Stimulated activated effector memory CD8-positive, alpha-beta T cell treated with anti-CD3 and anti-CD28 coated beads, Interleukin-12 subunit alpha, Interleukin-12 subunit beta, amount 100 ng/mL, for 72 hours (primary cell): ENCODE measurements at regions not wholly inside any gene's neighbourhood (a gene's known extent, or its start where the extent isn't known, plus 50 kb on each side); places are given as distances from the start of the nearest gene placed in this dataset.

Experiments
- ATAC-seq: fragments of 150-1000 bp; cut with Tn5 transposase; 2 replicates; pipeline ENCODE4 v1.10.0; 2021
- DNase-seq, 2 donors: peaks; one replicate each; pipeline ENCODE4 v3.0.0; 2021 to 2022; ENCODE audit warnings: low spot score in 2 of 2
- H3K27ac Mint-ChIP-seq: one replicate; pipeline ENCODE4 v1.8.0; 2022; ENCODE audit warnings: mild to moderate bottlenecking, mixed read lengths
- H3K36me3 Mint-ChIP-seq: one replicate; pipeline ENCODE4 v1.8.0; 2022; ENCODE audit warnings: mild to moderate bottlenecking, mixed read lengths
- H3K4me1 Mint-ChIP-seq: one replicate; pipeline ENCODE4 v1.8.0; 2022; ENCODE audit warnings: mixed read lengths
- H3K4me3 Mint-ChIP-seq: one replicate; pipeline ENCODE4 v1.8.0; 2022; ENCODE audit warnings: mild to moderate bottlenecking, mixed read lengths
- H3K9me3 Mint-ChIP-seq: one replicate; pipeline ENCODE4 v1.8.0; 2022; ENCODE audit warnings: mixed read lengths

- DNase-seq, result no peak
- peak overlapping the region; percentile 4 for H3K4me3 Mint-ChIP-seq
- H3K4me1 Mint-ChIP-seq, result peaks cover 51% of the 10 kb centered on the region
- peak; percentile 51 for ATAC-seq
- no peaks in the 10 kb centered on the region for H3K9me3 Mint-ChIP-seq
- no peak overlapping the region for H3K27ac Mint-ChIP-seq
- H3K36me3 Mint-ChIP-seq, result peaks cover 6% of the 10 kb centered on the region
Measured at GRCh38 chr13:73973156-73973555, 161.0 kb downstream of the KLF12 start.

GRCh38 chr13:73972545-73972944 is 161.7 kb downstream of the KLF12 start:
- DNase-seq (no peak), ATAC-seq (no peak)
- no peaks in the 10 kb centered on the region for H3K9me3 Mint-ChIP-seq
- peak overlapping the region; percentile 4 for H3K4me3 Mint-ChIP-seq
- peaks cover 48% of the 10 kb centered on the region for H3K4me1 Mint-ChIP-seq
- peaks cover 6% of the 10 kb centered on the region for H3K36me3 Mint-ChIP-seq
- no peak overlapping the region for H3K27ac Mint-ChIP-seq

- ATAC-seq, result no peak
- H3K4me3 Mint-ChIP-seq, result no peak overlapping the region
- no peak overlapping the region for H3K27ac Mint-ChIP-seq
Measured at GRCh38 chr13:73971481-73971880, 162.7 kb downstream of the KLF12 start.

GRCh38 chr13:73970421-73971055 is 163.7 kb downstream of the KLF12 start:
- no peak overlapping the region for H3K27ac Mint-ChIP-seq
- no peak for ATAC-seq
- DNase-seq, result no peak
- H3K9me3 Mint-ChIP-seq, result no peaks in the 10 kb centered on the region
- peaks cover 49% of the 10 kb centered on the region for H3K4me1 Mint-ChIP-seq
- H3K4me3 Mint-ChIP-seq, result no peak overlapping the region
- peaks cover 6% of the 10 kb centered on the region for H3K36me3 Mint-ChIP-seq

More at GRCh38 chr13:73971481-73971880, 162.7 kb downstream of the KLF12 start:
- DNase-seq, result no peak
- H3K9me3 Mint-ChIP-seq, result no peaks in the 10 kb centered on the region
- peaks cover 48% of the 10 kb centered on the region for H3K4me1 Mint-ChIP-seq
- H3K36me3 Mint-ChIP-seq, result peaks cover 6% of the 10 kb centered on the region

GRCh38 chr13:73967397-73968165 is 166.6 kb downstream of the KLF12 start:
- peaks cover 6% of the 10 kb centered on the region for H3K36me3 Mint-ChIP-seq
- H3K4me3 Mint-ChIP-seq, result no peak overlapping the region
- ATAC-seq (peak; percentile 64), DNase-seq (no peak)
- H3K4me1 Mint-ChIP-seq, result peaks cover 42% of the 10 kb centered on the region
- no peaks in the 10 kb centered on the region for H3K9me3 Mint-ChIP-seq
- no peak overlapping the region for H3K27ac Mint-ChIP-seq

- no peak for ATAC-seq
- DNase-seq, result no peak
- no peaks in the 10 kb centered on the region for H3K9me3 Mint-ChIP-seq
- no peak overlapping the region for H3K27ac Mint-ChIP-seq
- no peak overlapping the region for H3K4me3 Mint-ChIP-seq
- peaks cover 6% of the 10 kb centered on the region for H3K36me3 Mint-ChIP-seq
- H3K4me1 Mint-ChIP-seq, result peaks cover 40% of the 10 kb centered on the region
Measured at GRCh38 chr13:73966331-73966730, 167.9 kb downstream of the KLF12 start.

GRCh38 chr13:73962284-73962683 is 171.9 kb downstream of the KLF12 start:
- Mint-ChIP-seq H3K4me1 (peaks cover 25% of the 10 kb centered on the region), H3K4me3 (no peak overlapping the region), H3K27ac (no peak overlapping the region), H3K36me3 (no peaks in the 10 kb centered on the region), H3K9me3 (no peaks in the 10 kb centered on the region)
- no peak for DNase-seq
- no peak for ATAC-seq

- DNase-seq (no peak), ATAC-seq (no peak)
- Mint-ChIP-seq H3K36me3 (no peaks in the 10 kb centered on the region), H3K4me3 (no peak overlapping the region), H3K4me1 (peaks cover 26% of the 10 kb centered on the region), H3K27ac (no peak overlapping the region), H3K9me3 (no peaks in the 10 kb centered on the region)
Measured at GRCh38 chr13:73961181-73961580, 173.0 kb downstream of the KLF12 start.

GRCh38 chr13:73960474-73960873 is 173.7 kb downstream of the KLF12 start:
- H3K36me3 Mint-ChIP-seq, result no peaks in the 10 kb centered on the region
- H3K9me3 Mint-ChIP-seq, result no peaks in the 10 kb centered on the region
- ATAC-seq (no peak), DNase-seq (no peak)
- H3K4me3 Mint-ChIP-seq, result no peak overlapping the region
- no peak overlapping the region for H3K27ac Mint-ChIP-seq
- peaks cover 26% of the 10 kb centered on the region for H3K4me1 Mint-ChIP-seq

GRCh38 chr13:73958657-73959397 is 175.4 kb downstream of the KLF12 start:
- DNase-seq (no peak), ATAC-seq (no peak)
- peaks cover 15% of the 10 kb centered on the region for H3K4me1 Mint-ChIP-seq
- H3K9me3 Mint-ChIP-seq, result no peaks in the 10 kb centered on the region
- no peak overlapping the region for H3K27ac Mint-ChIP-seq
- no peaks in the 10 kb centered on the region for H3K36me3 Mint-ChIP-seq
- H3K4me3 Mint-ChIP-seq, result no peak overlapping the region

GRCh38 chr13:73957889-73958288 is 176.3 kb downstream of the KLF12 start:
- DNase-seq (no peak), ATAC-seq (no peak)
- Mint-ChIP-seq H3K27ac (no peak overlapping the region), H3K9me3 (no peaks in the 10 kb centered on the region), H3K4me1 (peaks cover 15% of the 10 kb centered on the region), H3K4me3 (no peak overlapping the region), H3K36me3 (no peaks in the 10 kb centered on the region)

- H3K4me3 Mint-ChIP-seq, result no peak overlapping the region
- H3K36me3 Mint-ChIP-seq, result no peaks in the 10 kb centered on the region
- peaks cover 25% of the 10 kb centered on the region for H3K4me1 Mint-ChIP-seq
- H3K9me3 Mint-ChIP-seq, result no peaks in the 10 kb centered on the region
- H3K27ac Mint-ChIP-seq, result peak overlapping the region; percentile 63
- no peak for ATAC-seq
- DNase-seq, result no peak
Measured at GRCh38 chr13:73956795-73957408, 177.3 kb downstream of the KLF12 start.

- Mint-ChIP-seq H3K36me3 (no peaks in the 10 kb centered on the region), H3K4me1 (peaks cover 31% of the 10 kb centered on the region), H3K9me3 (no peaks in the 10 kb centered on the region), H3K4me3 (no peak overlapping the region), H3K27ac (no peak overlapping the region)
- DNase-seq, result no peak
- no peak for ATAC-seq
Measured at GRCh38 chr13:73955977-73956500, 178.2 kb downstream of the KLF12 start.

- no peaks in the 10 kb centered on the region for H3K9me3 Mint-ChIP-seq
- H3K4me1 Mint-ChIP-seq, result peaks cover 38% of the 10 kb centered on the region
- no peak overlapping the region for H3K27ac Mint-ChIP-seq
- H3K4me3 Mint-ChIP-seq, result no peak overlapping the region
- no peaks in the 10 kb centered on the region for H3K36me3 Mint-ChIP-seq
- ATAC-seq (no peak), DNase-seq (no peak)
Measured at GRCh38 chr13:73954808-73955207, 179.4 kb downstream of the KLF12 start.

- no peaks in the 10 kb centered on the region for H3K36me3 Mint-ChIP-seq
- ATAC-seq (no peak), DNase-seq (no peak)
- H3K4me3 Mint-ChIP-seq, result no peak overlapping the region
- H3K9me3 Mint-ChIP-seq, result no peaks in the 10 kb centered on the region
- peaks cover 58% of the 10 kb centered on the region for H3K4me1 Mint-ChIP-seq
- no peak overlapping the region for H3K27ac Mint-ChIP-seq
Measured at GRCh38 chr13:73952648-73953047, 181.6 kb downstream of the KLF12 start.
